CD8-positive, alpha-beta memory T cell (primary cell): ENCODE measurements at regions not wholly inside any gene's neighbourhood (a gene's known extent, or its start where the extent isn't known, plus 50 kb on each side); places are given as distances from the start of the nearest gene placed in this dataset.
A peak's percentile ranks its signal among the peaks of the same experiment; 100 is the strongest.
"Not testable (repeated sequence)": the region's sequence is repeated elsewhere in the genome, so short reads cannot be mapped to it uniquely, and the experiment has no call there.

ENCODE experiments used
- CTCF ChIA-PET: fragments of 350-600 bp; sonication (Branson Sonifier 250); formaldehyde crosslinking; loops from one replicate; lab custom pipeline; 2021; ENCODE audit warnings: antibody characterized with exemption; lab: Charles Lee
- POLR2A ChIA-PET: fragments of 350-600 bp; sonication (Branson Sonifier 250); formaldehyde crosslinking; loops from one replicate; lab custom pipeline; 2021; ENCODE audit warnings: antibody characterized with exemption; lab: Charles Lee
- DNase-seq, 5 donors: peaks; one replicate each; pipeline versions ENCODE4 v3.0.0 to v3.0.0-alpha.2; 2020 to 2022; ENCODE audit warnings: mixed read lengths in 1 of 5
- H3K27ac ChIP-seq: one replicate; pipeline ENCODE4 v1.7.0; 2013; ENCODE audit warnings: low read depth, mild to moderate bottlenecking, low read length, moderate library complexity
- H3K27me3 ChIP-seq: 2 replicates; pipeline ENCODE4 v1.7.0; 2013; ENCODE audit warnings: low read length, mild to moderate bottlenecking; ENCODE audit not compliant: insufficient read depth, poor library complexity, severe bottlenecking
- H3K36me3 ChIP-seq: 2 replicates; pipeline ENCODE4 v1.7.0; 2013; ENCODE audit warnings: mild to moderate bottlenecking, low read length, moderate library complexity; ENCODE audit not compliant: insufficient read depth
- H3K4me1 ChIP-seq: 2 replicates; pipeline ENCODE4 v1.7.0; 2013; ENCODE audit warnings: mild to moderate bottlenecking, low read length, moderate library complexity; ENCODE audit not compliant: insufficient read depth
- H3K4me3 ChIP-seq: 2 replicates; pipeline ENCODE4 v1.7.0; 2013; ENCODE audit warnings: mild to moderate bottlenecking, low read length
- H3K9me3 ChIP-seq: 2 replicates; pipeline ENCODE4 v1.7.0; 2013; ENCODE audit warnings: mild to moderate bottlenecking, low read length
- H3K27ac Mint-ChIP-seq, 8 donors: one replicate each; pipeline ENCODE4 v1.8.0; 2020 to 2021; ENCODE audit warnings: mixed read lengths in 8 of 8, mild to moderate bottlenecking in 6 of 8, inconsistent platforms in 3 of 8, moderate library complexity in 3 of 8
- H3K27me3 Mint-ChIP-seq, 2 donors: one replicate each; pipeline ENCODE4 v1.8.0; 2020 to 2021; ENCODE audit warnings: mixed read lengths in 2 of 2, mild to moderate bottlenecking in 1 of 2, moderate library complexity in 1 of 2
- H3K36me3 Mint-ChIP-seq, 3 donors: one replicate each; pipeline ENCODE4 v1.8.0; 2020 to 2021; ENCODE audit warnings: mixed read lengths in 3 of 3, inconsistent platforms in 1 of 3, mild to moderate bottlenecking in 1 of 3
- H3K4me1 Mint-ChIP-seq, 3 donors: one replicate each; pipeline ENCODE4 v1.8.0; 2020 to 2021; ENCODE audit warnings: mixed read lengths in 3 of 3, inconsistent platforms in 1 of 3, mild to moderate bottlenecking in 1 of 3
- H3K4me3 Mint-ChIP-seq, 7 donors: one replicate each; pipeline ENCODE4 v1.8.0; 2020 to 2021; ENCODE audit warnings: mixed read lengths in 7 of 7, mild to moderate bottlenecking in 6 of 7, moderate library complexity in 4 of 7, inconsistent platforms in 2 of 7
- H3K9me3 Mint-ChIP-seq, 5 donors: one replicate each; pipeline ENCODE4 v1.8.0; 2020 to 2022; ENCODE audit warnings: mixed read lengths in 5 of 5, mild to moderate bottlenecking in 3 of 5, moderate library complexity in 2 of 5, inconsistent platforms in 1 of 5

DNA sequence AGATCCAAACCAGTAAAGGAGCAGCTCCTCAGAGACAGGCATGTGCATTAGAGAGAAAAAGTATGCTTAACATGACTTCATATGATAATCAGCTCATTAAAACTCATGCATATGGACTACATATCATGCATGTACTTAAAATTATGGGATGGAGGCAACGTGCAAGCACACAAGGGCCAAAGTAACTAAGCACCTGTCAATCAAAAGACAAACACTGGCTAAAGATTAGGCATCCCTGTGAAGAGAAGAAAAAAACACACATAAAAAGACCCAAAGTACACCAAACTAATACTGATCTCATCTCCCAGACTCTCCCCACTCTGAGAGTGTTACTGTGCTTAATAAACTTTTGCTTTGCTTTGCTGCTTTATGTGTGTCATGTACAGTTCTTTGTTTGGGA is 61.1 kb downstream of the PPIAL4A start:
- H3K4me3 ChIP-seq, H3K9me3 ChIP-seq, H3K27ac ChIP-seq, H3K9me3 Mint-ChIP-seq, CTCF ChIA-PET, H3K27me3 Mint-ChIP-seq, H3K4me1 ChIP-seq, H3K27me3 ChIP-seq, POLR2A ChIA-PET, H3K36me3 ChIP-seq, H3K4me3 Mint-ChIP-seq, DNase-seq: not testable (repeated sequence)
- Mint-ChIP-seq H3K36me3 (peaks cover 4 to 30% (median 9%) of the 10 kb centered on the region in 3 donors), H3K4me1 (peaks cover 11 to 15% (median 13%) of the 10 kb centered on the region in 3 donors), H3K27ac (peak overlapping the region in 1 of 8 donors; percentile 79)

DNA sequence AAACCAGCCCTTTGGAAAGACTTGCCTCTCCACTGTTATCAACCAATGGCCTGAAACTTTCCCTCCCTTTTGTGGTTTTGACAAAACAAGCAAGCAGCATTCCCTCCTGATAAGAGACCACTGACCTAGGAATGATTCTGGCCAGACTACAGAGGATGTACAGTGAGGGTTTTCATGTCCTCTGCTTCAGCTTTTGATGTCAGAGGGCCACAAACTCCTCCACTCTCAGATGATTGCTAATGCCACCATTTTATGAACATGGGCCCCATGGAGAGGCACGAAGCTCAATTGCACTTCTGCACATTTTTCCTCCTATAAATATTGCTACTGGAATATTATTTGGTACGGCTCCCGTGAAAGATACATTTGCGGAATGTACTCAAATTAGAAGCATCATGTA is 61.5 kb downstream of the PPIAL4A start:
- POLR2A ChIA-PET, H3K9me3 ChIP-seq, H3K27ac ChIP-seq, H3K27me3 ChIP-seq, H3K36me3 ChIP-seq, H3K27ac Mint-ChIP-seq, H3K27me3 Mint-ChIP-seq, H3K4me3 ChIP-seq, CTCF ChIA-PET, H3K4me1 ChIP-seq, H3K9me3 Mint-ChIP-seq, DNase-seq: not testable (repeated sequence)
- peaks cover 11 to 18% (median 17%) of the 10 kb centered on the region in 3 donors for H3K4me1 Mint-ChIP-seq
- H3K4me3 Mint-ChIP-seq = peak overlapping the region in 1 of 7 donors; percentile 24
- peaks cover 4 to 31% (median 11%) of the 10 kb centered on the region in 3 donors for H3K36me3 Mint-ChIP-seq

DNA sequence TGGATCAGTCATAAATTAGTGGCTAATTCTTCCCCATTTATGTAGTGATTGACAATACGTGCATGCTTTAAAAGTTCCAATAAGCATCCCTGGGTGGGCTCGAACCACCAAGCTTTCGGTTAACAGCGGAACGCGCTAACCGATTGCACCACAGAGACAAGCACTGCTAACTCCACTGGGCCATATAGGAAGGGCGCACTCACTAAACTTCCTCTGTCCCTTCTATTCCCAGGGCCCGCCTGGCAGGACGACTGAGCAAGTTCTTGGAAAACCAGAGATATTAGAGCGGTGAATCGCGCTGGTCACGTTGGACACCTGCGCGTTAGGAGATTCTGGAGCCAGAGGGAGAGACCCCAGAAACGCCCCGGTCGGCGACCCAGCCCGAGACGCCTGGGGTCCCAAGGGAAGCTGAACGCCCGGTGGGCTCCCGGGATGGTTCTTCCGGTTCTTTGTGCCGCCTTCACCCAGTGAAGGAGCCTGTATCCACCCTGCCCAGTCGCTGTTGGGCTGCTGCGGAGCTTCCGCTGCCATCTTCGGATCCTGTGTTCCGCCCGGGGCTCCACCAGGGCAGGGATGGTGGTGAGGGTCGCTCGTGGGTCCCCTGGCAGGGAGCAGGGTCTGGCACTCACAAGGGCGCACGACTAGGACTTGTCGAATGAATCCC is 62.8 kb downstream of the PPIAL4A start:
- H3K27me3 Mint-ChIP-seq, POLR2A ChIA-PET, CTCF ChIA-PET, H3K4me3 ChIP-seq, H3K4me3 Mint-ChIP-seq, H3K9me3 Mint-ChIP-seq, DNase-seq, H3K27ac ChIP-seq, H3K27me3 ChIP-seq, H3K9me3 ChIP-seq, H3K36me3 ChIP-seq, H3K4me1 ChIP-seq: not testable (repeated sequence)
- Mint-ChIP-seq H3K27ac (peak overlapping the region in 1 of 8 donors; percentile 46), H3K4me1 (peaks cover 16 to 19% (median 16%) of the 10 kb centered on the region in 3 donors), H3K36me3 (peaks cover 11 to 28% (median 13%) of the 10 kb centered on the region in 3 donors)

DNA sequence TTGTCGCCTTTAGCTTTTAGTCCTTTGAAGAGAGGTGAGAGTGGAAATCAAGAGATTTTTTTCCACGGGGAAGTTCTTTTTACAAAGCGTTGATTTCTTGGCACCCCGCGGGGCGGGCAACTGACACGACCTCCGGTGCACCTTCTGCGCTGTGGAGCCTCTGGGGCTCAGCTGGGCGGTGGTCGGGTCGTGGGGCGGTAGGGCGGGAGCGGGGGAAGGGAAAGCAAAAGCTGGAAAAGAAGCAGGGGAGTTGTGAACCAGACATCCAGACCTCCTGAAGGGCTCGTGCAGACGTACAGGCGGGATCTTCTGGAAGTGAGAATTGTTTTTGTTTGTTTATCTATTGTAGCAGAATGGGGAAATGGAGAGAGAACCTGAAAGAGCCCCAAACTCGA is 63.3 kb downstream of the PPIAL4A start:
- H3K9me3 Mint-ChIP-seq, DNase-seq, H3K4me3 Mint-ChIP-seq, H3K4me1 ChIP-seq, CTCF ChIA-PET, H3K27me3 ChIP-seq, H3K27me3 Mint-ChIP-seq, H3K9me3 ChIP-seq, H3K36me3 ChIP-seq, H3K27ac Mint-ChIP-seq, POLR2A ChIA-PET, H3K4me3 ChIP-seq, H3K27ac ChIP-seq: not testable (repeated sequence)
- Mint-ChIP-seq H3K4me1 (peaks cover 15 to 22% (median 15%) of the 10 kb centered on the region in 3 donors), H3K36me3 (peaks cover 11 to 26% (median 13%) of the 10 kb centered on the region in 3 donors)

DNA sequence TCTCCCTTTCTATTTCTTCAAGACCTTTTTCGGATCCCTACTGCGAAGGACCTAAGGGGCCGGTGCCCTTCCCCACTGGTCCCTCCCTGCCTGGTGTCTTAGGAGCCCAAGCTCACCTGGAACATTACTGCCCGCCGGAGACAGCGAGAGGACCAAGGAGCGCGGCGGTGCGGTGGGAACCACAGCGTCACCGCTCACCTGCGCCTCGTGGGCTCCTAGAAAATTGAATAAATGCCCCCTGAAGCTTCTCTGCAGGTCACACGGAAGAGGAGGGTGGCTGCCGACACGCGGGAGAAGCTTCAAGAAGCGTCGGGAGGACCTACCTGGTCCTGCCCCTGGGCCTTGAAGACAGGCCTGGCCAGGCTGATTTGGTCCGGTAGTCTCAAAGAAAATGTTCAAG is 65.2 kb downstream of the PPIAL4A start:
- Histone ChIP-seq H3K4me1 (no peaks in the 10 kb centered on the region), H3K9me3 (no peaks in the 10 kb centered on the region), H3K27me3 (no peaks in the 10 kb centered on the region), H3K4me3 (no peak overlapping the region), H3K27ac (no peak overlapping the region), H3K36me3 (no peaks in the 10 kb centered on the region)
- DNase-seq = no peak
- Mint-ChIP-seq H3K4me1 (peaks cover 10 to 18% (median 12%) of the 10 kb centered on the region in 3 donors), H3K4me3 (no peak overlapping the region), H3K27me3 (no peaks in the 10 kb centered on the region), H3K27ac (peak overlapping the region in 2 of 8 donors; percentile 36 to 80), H3K36me3 (peaks cover 11 to 25% (median 11%) of the 10 kb centered on the region in 3 donors), H3K9me3 (peaks cover 0 to 2% (median under 1%) of the 10 kb centered on the region in 5 donors)
- POLR2A ChIA-PET = no interaction called here
- CTCF ChIA-PET = no interaction called here

DNA sequence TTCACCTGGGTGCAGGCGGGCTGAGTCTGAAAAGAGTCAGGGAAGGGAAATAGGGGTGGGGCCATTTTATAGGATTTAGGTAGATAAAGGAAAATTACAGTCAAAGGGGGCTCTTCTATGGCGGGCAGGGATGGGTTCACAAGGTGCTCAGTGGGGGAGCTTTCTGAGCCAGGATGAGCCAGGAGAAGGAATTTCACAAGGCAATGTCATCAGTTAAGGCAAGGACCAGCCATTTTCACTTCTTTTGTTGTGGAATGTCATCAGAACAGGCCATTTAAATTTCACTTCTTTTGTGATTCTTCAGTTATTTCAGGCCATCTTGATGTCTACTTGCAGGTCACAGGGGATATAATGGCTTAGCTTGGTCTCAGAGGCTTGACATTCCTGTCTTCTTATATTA is 66.4 kb downstream of the PPIAL4A start:
- H3K4me3 Mint-ChIP-seq, POLR2A ChIA-PET: not testable (repeated sequence)

DNA sequence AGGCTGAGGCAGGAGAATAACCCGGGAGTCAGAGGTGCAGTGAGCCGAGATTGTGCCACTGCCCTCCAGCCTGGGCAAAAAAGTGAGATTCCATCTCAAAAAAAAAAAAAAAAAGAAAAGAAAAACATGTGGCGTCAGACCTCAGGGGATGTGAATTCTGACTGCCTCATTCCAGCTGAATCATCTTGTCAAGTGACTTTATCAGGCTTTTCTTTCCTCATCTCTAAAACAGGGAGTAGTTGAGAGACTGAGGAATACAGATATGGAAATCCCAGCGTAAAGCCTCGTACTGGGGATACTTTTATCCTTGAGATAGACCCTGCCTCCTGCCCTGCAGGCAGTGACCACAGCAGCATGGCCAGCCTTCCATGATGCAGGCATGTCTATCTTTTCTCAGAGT is 76.4 kb downstream of the PPIAL4A start:
- CTCF ChIA-PET, H3K27me3 Mint-ChIP-seq, H3K4me3 ChIP-seq, H3K36me3 Mint-ChIP-seq, H3K36me3 ChIP-seq, H3K27me3 ChIP-seq, H3K9me3 ChIP-seq, H3K27ac ChIP-seq, H3K9me3 Mint-ChIP-seq, POLR2A ChIA-PET, H3K27ac Mint-ChIP-seq, DNase-seq, H3K4me1 Mint-ChIP-seq, H3K4me3 Mint-ChIP-seq, H3K4me1 ChIP-seq: not testable (repeated sequence)

More for the DNA sequence above, 66.4 kb downstream of the PPIAL4A start:
- H3K4me1 ChIP-seq, CTCF ChIA-PET, H3K27ac ChIP-seq, H3K36me3 ChIP-seq, H3K4me3 ChIP-seq, DNase-seq, H3K9me3 Mint-ChIP-seq, H3K27me3 Mint-ChIP-seq, H3K27me3 ChIP-seq, H3K9me3 ChIP-seq: not testable (repeated sequence)
- Mint-ChIP-seq H3K27ac (peak overlapping the region in 4 of 8 donors; percentile 1 to 56 (median 42)), H3K4me1 (peaks cover 9 to 15% (median 10%) of the 10 kb centered on the region in 3 donors), H3K36me3 (peaks cover 11 to 21% (median 11%) of the 10 kb centered on the region in 3 donors)

DNA sequence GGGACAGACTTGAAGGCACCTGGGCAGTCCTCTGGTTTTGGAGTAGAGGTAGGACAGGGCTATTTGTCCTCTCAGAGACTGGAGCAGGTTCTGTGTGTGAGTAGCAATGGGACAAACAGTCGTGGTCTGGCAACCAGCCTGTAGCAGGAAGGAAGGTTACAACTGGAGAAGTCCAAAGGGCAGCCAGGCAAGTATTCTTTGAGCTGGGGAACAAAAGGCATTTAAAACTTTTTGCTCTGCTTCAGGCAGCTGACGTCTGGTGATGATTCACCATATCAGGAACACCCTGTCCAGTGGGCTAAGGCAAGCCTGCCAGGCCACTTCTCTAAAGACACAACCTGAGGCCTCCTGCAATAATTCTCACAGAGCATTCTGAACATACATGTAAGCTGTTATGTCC is 83.3 kb downstream of the PPIAL4A start:
- not testable (repeated sequence) for H3K36me3 Mint-ChIP-seq, H3K4me3 Mint-ChIP-seq, H3K4me1 Mint-ChIP-seq

More for the DNA sequence above, 83.3 kb downstream of the PPIAL4A start:
- H3K27ac Mint-ChIP-seq, DNase-seq, H3K27me3 ChIP-seq, H3K36me3 ChIP-seq, H3K4me3 ChIP-seq, H3K9me3 ChIP-seq, POLR2A ChIA-PET, H3K27ac ChIP-seq, CTCF ChIA-PET, H3K27me3 Mint-ChIP-seq, H3K4me1 ChIP-seq, H3K9me3 Mint-ChIP-seq: not testable (repeated sequence)
